ENCODE measurements at regions not wholly inside any gene's neighbourhood (a gene's known extent, or its start where the extent isn't known, plus 50 kb on each side); places are given as distances from the start of the nearest gene placed in this dataset.

DNA sequence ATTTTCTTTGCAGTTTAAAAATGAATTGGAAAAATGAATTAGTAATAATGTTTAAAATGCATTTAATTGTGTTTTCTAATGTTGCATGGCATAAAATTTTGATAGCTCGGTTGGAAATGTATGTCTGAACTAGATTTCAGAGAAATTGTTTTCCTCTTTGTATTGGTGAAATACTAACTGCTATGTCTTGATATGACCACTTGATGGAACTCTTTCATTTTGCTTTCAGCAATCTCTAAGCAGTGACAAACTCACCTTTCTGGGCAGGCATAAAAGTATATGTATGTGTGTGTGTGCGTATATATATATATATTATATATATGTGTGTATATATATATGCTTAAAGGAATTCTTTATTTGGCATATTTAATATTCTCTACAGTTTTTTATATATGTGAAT is 239.3 kb upstream of the ZNF717 start:
- TF ChIP-seq, protein P1, sequence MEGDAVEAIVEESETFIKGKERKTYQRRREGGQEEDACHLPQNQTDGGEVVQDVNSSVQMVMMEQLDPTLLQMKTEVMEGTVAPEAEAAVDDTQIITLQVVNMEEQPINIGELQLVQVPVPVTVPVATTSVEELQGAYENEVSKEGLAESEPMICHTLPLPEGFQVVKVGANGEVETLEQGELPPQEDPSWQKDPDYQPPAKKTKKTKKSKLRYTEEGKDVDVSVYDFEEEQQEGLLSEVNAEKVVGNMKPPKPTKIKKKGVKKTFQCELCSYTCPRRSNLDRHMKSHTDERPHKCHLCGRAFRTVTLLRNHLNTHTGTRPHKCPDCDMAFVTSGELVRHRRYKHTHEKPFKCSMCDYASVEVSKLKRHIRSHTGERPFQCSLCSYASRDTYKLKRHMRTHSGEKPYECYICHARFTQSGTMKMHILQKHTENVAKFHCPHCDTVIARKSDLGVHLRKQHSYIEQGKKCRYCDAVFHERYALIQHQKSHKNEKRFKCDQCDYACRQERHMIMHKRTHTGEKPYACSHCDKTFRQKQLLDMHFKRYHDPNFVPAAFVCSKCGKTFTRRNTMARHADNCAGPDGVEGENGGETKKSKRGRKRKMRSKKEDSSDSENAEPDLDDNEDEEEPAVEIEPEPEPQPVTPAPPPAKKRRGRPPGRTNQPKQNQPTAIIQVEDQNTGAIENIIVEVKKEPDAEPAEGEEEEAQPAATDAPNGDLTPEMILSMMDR (IDR thresholded peaks at IDR 0.05) = no peak
- no peak for TF ChIP-seq POLR2A (IDR thresholded peaks at IDR 0.05)

All from lower leg skin (tissue), 3 donors.